ENCODE measurements at regions not wholly inside any gene's neighbourhood (a gene's known extent, or its start where the extent isn't known, plus 50 kb on each side); places are given as distances from the start of the nearest gene placed in this dataset.

DNA sequence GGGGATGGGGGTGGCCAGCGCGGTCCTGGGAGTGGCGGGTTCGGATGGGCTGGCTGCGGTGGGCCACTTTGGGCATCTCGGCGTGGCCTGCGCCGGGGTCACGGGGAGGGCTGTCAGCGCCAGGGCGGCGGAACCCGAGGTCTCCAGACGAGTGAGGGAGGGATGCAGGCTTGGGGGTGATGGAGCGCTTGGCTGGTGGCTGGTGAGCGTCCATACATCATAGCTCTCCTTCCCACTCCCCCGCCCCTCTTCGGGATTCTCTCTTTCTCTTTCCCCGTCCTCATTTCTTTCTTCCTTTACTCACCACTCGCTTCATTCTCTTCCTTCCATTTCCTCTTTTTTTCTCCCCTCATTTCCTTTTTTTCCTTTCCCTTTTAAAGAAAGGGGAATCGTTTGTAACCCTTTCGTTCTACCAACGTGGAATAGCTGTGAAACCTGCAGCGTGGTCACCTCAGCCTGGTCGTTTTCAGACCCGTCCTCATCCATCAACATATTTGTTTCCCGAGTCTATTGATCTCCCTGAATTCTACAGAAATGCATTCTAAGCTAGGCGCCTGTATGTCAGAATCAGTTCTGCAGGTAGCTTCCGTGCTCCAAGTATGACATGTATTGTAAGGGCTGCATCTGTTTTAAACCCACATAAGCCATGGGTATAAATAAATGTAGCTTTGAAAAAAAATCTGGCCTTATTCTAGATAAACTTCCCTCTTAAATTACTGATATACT lies 260.3 kb upstream of the E2F7 start:
- H3K4me3 ChIP-seq = peak overlapping the region; percentile 24
- TF ChIP-seq, protein P1, sequence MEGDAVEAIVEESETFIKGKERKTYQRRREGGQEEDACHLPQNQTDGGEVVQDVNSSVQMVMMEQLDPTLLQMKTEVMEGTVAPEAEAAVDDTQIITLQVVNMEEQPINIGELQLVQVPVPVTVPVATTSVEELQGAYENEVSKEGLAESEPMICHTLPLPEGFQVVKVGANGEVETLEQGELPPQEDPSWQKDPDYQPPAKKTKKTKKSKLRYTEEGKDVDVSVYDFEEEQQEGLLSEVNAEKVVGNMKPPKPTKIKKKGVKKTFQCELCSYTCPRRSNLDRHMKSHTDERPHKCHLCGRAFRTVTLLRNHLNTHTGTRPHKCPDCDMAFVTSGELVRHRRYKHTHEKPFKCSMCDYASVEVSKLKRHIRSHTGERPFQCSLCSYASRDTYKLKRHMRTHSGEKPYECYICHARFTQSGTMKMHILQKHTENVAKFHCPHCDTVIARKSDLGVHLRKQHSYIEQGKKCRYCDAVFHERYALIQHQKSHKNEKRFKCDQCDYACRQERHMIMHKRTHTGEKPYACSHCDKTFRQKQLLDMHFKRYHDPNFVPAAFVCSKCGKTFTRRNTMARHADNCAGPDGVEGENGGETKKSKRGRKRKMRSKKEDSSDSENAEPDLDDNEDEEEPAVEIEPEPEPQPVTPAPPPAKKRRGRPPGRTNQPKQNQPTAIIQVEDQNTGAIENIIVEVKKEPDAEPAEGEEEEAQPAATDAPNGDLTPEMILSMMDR (IDR thresholded peaks at IDR 0.05; ENCODE audit: control extremely low read depth, extremely low read depth) = no peak
- peak; percentile 4 to 18 (median 14) for DNase-seq
- no peaks in the 10 kb centered on the region for H3K9me3 ChIP-seq (ENCODE audit: control insufficient read depth in 4 of 4, insufficient read depth in 3 of 4, low read length in 3 of 4)
- no peaks in the 10 kb centered on the region for H3K36me3 ChIP-seq (ENCODE audit: control insufficient read depth in 4 of 4, insufficient read depth in 4 of 4, low read length in 4 of 4)
- no peak overlapping the region for H3K9ac ChIP-seq (ENCODE audit: insufficient read depth in 1 of 2, low read length in 2 of 2)
- ATAC-seq (ENCODE audit: insufficient read depth, low FRiP score) = no peak
- 8% methylated on average over 29 to 30 of the region's 30 CpGs for WGBS, 2 donors
- no peak overlapping the region for H3K27ac ChIP-seq (ENCODE audit: low read depth in 1 of 2, low read length in 1 of 2)
- peaks cover 0 to 35% (median 31%) of the 10 kb centered on the region in 3 donors for H3K27me3 ChIP-seq (ENCODE audit: control insufficient read depth in 3 of 3, insufficient read depth in 3 of 3, low read length in 2 of 3)
- H3K4me1 ChIP-seq (ENCODE audit: control insufficient read depth in 5 of 5, insufficient read depth in 5 of 5, low read length in 5 of 5) = peaks cover 0 to 4% (median 1%) of the 10 kb centered on the region in 5 donors

DNA sequence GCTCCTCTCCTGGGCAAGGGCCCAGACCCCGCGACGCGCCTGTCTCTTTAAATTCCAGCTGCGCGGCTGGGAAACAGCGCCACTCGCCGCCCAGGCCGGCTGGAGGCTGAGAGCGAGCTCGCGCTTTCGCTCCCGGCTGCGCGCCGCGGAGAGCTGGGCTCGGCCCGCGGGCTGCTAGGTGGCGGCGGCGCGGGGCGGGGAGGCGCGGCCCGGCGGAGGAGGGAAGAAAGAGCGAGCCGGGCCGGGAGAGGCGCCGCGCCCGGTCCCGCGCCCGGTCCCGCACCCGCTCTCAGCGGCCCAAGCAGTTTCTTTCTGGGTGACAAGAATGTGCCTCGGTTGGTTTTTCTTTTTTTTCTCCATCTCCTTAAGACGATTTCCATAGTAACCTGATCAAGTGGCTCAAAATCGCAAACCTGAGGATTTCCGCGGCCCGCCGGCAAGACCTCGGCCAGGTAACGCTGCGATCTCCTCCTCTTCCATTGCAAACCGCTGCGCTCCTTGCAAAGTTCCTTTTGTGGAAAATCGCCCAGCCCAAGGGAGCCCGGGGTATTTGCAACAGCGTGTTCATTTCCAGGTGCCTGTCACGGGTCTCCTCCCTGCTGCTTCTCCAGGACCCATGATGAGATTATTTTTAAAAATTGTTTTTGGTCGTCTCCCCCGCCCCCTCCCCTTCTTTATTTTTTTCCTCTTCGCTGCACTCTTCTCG lies 259.5 kb upstream of the E2F7 start:
- peaks cover 0 to 4% (median 1%) of the 10 kb centered on the region in 5 donors for H3K4me1 ChIP-seq (ENCODE audit: control insufficient read depth in 5 of 5, insufficient read depth in 5 of 5, low read length in 5 of 5)
- ATAC-seq (ENCODE audit: insufficient read depth, low FRiP score) (peak; percentile 95), DNase-seq (peak; percentile 79 to 90 (median 81))
- peak overlapping the region; percentile 28 to 42 for H3K27ac ChIP-seq (ENCODE audit: low read depth in 1 of 2, low read length in 1 of 2)
- WGBS, 2 donors = 0 to 1% methylated on average over 43 to 64 of the region's 64 CpGs
- TF ChIP-seq, protein P1 (IDR thresholded peaks at IDR 0.05; ENCODE audit: control extremely low read depth, extremely low read depth) = peak; percentile 37
- H3K9ac ChIP-seq (ENCODE audit: insufficient read depth in 1 of 2, low read length in 2 of 2) = peak overlapping the region in 1 of 2 donors; percentile 20
- no peaks in the 10 kb centered on the region for H3K36me3 ChIP-seq (ENCODE audit: control insufficient read depth in 4 of 4, insufficient read depth in 4 of 4, low read length in 4 of 4)
- peaks cover 0 to 35% (median 31%) of the 10 kb centered on the region in 3 donors for H3K27me3 ChIP-seq (ENCODE audit: control insufficient read depth in 3 of 3, insufficient read depth in 3 of 3, low read length in 2 of 3)
- peak overlapping the region; percentile 32 for H3K4me3 ChIP-seq
- H3K9me3 ChIP-seq (ENCODE audit: control insufficient read depth in 4 of 4, insufficient read depth in 3 of 4, low read length in 3 of 4) = no peaks in the 10 kb centered on the region

- TF ChIP-seq, protein P1 (IDR thresholded peaks at IDR 0.05; ENCODE audit: control extremely low read depth, extremely low read depth) = no peak
- Histone ChIP-seq H3K9ac (ENCODE audit: insufficient read depth in 1 of 2, low read length in 2 of 2) (no peak overlapping the region), H3K27ac (ENCODE audit: low read depth in 1 of 2, low read length in 1 of 2) (peak overlapping the region in 1 of 2 donors; percentile 42), H3K36me3 (ENCODE audit: control insufficient read depth in 4 of 4, insufficient read depth in 4 of 4, low read length in 4 of 4) (no peaks in the 10 kb centered on the region), H3K4me1 (ENCODE audit: control insufficient read depth in 5 of 5, insufficient read depth in 5 of 5, low read length in 5 of 5) (peaks cover 0 to 4% (median 1%) of the 10 kb centered on the region in 5 donors), H3K27me3 (ENCODE audit: control insufficient read depth in 3 of 3, insufficient read depth in 3 of 3, low read length in 2 of 3) (peaks cover 0 to 35% (median 31%) of the 10 kb centered on the region in 3 donors), H3K4me3 (peak overlapping the region; percentile 32), H3K9me3 (ENCODE audit: control insufficient read depth in 4 of 4, insufficient read depth in 3 of 4, low read length in 3 of 4) (no peaks in the 10 kb centered on the region)
- DNase-seq (no peak), ATAC-seq (ENCODE audit: insufficient read depth, low FRiP score) (no peak)
- WGBS, 2 donors = 1 to 2% methylated on average over 15 of the region's 15 CpGs
Measured at GRCh38 chr12:77324416-77324762, 259.0 kb upstream of the E2F7 start.

Measured in lung (tissue), 11 donors.